Left renal pelvis (tissue), 4 donors: ENCODE measurements at regions not wholly inside any gene's neighbourhood (a gene's known extent, or its start where the extent isn't known, plus 50 kb on each side); places are given as distances from the start of the nearest gene placed in this dataset.

Source experiments
- DNase-seq, 4 donors: peaks; one replicate each; pipeline ENCODE4 v3.0.0-alpha.2; 2013; ENCODE audit warnings: low read depth in 4 of 4, low spot score in 3 of 4

DNA sequence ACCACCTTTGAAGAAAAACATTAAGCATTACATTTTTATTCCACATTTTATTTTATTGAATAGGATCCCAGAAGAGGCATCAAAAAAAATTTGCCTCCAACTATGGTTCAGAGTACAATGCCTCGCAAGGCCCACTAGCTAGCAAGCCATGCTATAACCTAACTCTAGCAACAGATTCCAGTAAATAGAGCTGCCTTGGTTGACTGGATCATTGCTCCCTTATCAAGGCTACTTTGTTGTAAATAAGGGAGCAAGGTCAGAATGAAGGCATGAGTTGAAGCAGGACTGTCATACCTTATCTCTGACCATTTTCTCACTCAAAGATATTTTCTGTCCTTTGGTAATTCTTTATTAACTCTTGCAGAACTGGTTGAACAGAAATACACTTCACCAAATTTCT, 672.6 kb downstream of the EPHA4 start:
- DNase-seq, result no peak

DNA sequence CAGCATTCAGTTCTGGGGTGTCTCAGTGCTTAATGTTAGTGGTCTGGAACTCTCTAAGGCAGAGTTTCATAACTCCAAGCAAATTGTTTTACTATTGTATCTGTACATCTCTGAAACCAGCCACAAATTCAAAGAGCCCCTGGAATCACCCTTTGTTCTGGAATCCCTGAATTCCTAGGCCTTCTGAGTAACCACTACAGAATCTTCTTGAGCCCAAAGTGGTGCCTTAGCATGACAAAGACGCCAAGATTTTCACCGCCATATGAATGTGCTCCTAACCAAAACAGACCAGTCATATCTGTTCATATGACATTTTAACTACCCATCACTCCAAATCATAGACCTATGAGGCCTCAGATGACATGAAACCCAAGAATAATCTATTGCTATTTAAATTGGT, 668.1 kb downstream of the EPHA4 start:
- DNase-seq, result no peak

DNA sequence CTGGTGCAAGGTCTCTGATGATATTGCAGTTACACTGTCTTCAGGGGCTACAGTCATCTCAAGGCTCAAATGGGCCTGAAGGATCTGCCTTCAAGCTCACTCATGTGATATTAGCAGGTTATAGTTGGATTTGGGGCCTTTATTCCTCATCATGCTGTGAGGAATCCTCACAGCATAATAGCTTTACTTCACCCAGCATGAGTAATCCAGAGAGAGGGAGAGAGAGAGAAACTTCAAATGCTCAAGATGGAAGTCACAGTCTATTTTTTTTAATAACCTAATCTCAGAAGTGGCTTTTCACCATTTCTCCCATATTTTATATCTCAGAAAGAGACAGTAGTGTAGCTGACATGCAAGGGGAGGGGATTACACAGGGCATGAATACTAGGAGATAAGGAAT, 658.7 kb downstream of the EPHA4 start:
- no peak for DNase-seq

DNA sequence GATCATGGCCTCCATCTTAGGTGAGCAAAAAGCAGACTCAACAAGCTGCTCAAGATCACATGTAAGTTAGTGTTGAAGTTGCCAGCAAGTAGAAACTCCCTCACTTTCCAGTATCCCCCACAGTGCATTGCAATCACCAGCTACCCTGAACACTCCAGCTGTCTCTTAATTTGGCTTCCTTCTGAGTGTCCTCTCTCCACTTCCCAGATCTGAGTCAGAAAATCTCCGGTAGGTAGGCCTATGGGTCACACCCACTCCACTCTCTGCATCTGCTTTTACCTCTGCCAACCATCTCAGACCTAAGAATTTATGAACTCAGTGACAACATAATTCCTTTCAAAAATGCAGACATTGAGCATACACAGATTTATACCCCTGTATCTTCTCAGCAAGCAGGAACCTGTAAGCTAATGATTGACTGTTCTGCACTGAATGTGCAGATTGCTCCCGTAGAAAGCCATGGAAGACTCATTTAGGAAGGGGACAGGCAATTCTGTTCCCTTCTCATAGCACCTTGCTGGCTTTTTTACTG, 656.9 kb downstream of the EPHA4 start:
- no peak for DNase-seq

DNA sequence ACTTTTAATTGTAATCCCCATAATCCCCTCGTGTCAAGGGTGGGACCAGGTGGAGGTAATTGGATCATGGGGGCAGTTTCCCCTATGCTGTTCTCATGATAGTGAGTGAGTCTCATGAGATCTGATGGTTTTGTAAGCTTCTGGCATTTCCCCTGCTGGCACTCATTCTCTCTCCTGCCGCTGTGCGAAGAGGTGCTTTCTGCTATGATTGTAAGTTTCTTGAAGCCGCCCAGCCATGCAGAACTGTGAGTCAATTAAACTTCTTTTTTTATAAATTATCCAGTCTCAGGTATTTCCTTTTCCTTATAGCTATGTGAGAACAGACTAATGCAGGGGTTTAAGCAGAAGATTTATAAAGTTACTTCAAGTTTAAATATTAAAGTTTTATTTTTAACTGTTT, 655.2 kb downstream of the EPHA4 start:
- DNase-seq, result no peak

DNA sequence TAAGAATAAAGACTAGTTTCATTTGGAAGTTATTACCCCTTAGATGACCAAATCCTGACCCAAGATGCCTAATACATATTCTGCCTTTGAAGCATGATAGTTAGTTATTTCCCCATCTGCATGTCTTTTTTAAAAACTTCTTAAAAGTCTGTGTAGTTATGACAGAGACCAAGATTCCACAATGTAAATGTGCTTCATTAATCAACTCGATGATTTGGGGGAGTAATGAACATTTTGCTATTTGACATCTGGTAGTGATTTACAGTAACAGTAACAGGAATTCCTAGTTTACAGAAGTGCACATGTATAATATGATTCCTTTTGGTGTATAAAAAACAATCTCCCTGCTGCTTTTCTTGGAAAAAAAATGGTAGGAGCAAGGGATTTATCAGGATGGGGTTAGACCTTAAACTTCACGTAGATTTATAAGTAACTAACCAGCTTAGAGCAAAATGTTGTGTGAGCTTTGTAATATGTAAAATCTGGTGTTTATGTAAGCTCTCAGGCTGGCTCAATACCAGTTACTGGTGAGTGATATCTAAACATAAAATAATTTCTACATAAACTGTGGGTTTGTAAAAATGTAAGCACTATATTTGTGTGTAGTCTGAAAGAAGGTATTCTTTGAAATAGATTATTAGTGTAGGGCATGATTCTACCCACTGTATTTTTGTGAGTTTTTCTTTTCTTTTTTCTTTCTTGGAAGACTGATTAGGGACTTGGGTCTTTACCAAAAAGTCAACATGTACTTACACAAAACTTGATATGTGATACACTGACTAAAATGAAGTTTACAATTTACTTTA, 641.6 kb downstream of the EPHA4 start:
- no peak for DNase-seq

DNA sequence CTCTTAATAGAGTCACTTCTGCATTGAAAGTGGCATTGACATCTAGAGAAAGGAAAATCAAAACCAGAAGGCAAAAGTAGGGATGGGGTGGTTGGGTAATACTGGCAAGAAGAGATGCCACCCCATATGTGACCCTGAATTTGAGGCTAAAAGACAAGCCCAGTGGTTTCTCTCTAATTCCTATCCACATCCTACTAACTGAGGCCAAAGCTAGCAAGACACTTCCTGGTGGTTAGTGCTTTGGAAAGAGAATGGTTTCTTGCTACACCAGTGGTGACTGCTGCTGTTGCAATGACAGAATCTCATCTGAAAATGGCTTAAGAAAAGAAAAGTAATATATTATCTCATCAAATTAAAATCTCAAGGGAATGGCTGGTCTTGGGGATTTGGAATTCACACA, 640.6 kb downstream of the EPHA4 start:
- no peak for DNase-seq

DNA sequence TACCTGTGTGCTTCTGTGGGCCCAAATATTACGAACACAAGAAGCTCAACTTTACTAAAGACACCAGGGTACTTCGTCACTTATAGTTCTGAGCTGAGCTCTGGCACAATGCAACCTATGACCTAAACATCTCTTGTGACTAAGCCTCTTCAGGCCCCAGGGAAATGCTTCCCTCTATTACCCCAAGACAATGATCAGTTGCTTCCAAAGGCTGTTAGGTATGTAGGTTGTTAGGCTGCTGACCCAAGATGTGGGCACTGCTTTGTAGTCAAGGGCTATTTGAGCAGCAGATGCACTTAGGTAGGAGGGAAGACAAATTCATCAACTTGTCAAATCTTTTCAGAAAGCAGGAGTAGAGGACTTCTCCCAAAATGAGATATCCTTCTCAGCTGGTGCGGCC, 640.1 kb downstream of the EPHA4 start:
- no peak for DNase-seq

DNA sequence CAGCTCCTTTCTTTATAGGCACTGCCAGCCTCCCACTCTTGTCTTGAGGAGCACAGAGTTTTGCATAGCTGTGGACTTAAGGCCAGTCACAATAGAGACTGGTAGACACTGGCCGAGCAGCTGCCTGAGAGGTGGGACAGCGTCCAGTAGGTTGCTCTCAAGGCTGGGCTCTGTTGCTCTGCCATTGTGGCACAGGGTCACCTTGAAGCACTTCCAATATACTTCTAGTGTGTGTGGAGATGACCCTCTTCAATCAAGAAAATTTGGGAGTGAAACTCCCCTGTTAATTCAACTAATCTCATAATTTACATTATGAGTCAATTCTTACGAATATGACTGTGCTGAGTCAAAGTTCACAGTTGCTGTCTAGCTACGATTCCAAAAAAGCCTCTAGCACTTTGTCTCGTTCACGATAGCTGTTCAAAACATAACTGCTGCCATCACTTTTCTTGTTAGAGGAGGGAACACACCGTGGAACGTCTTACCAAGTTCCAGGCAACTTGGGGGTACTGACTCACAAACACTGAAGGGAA, 636.2 kb downstream of the EPHA4 start:
- DNase-seq, result no peak

DNA sequence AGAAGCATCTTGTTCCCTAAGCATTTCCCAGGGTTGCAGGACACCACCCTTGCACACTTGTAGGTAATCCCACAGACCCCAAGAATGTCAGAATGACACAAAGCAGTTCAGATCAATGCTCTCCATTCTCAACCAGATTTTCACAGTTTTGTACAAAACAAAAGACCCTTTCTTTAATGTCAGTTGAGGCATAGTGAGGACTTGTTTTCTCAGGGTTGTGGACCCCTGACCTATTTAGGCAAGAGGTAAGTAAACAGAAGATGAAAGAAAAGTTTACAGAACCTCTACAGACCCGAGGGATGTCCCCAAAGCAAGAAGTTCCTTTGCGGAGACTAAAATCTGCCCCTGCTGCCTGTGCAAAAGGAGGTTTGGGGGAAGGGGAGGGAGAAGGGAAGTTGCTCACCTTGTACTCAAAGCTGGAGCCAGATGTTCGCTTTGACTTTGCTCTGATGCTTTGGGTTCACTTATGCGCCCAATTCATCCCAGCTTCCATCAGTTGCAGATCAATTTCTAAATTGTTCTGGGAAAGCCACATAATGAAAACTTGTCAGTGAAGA, 635.4 kb downstream of the EPHA4 start:
- no peak for DNase-seq

DNA sequence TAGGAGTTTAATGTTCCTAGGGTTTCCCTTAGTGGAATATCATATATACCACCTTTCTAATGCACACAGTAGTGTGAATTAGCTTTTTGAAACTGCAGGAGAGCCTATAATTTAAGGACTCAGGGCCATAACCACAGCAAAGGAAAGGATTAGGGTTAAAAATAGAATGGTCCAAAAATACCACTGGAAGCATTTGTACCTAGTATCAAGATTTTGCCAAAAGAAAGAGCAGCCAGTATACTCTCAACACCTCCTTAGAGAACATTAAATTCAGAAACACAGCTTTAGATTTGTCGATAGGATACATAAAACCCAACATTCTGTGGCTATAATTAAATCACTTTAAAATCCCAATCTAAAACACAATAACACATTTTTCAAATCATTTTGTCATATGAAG, 634.9 kb downstream of the EPHA4 start:
- no peak for DNase-seq

DNA sequence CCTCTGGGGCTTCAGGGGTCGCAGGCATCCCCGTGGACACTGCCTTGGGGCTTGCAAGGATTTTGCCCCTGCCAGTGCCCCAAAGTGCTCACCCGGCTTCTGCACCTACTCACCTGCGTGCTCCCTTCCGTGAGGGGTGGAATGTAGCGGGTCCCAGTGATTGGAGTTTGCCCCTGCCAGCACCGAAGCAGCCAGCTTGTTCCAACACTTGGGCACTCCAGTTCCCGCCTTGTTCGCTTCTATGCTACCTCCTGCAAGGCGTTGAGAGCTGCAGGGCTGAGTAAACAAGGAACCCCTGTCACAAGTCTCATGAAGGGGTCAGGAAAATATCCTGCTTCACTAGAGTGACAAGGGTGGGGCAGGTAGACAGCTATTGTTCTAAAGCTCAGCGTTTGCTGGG, 631.5 kb downstream of the EPHA4 start:
- no peak for DNase-seq

DNA sequence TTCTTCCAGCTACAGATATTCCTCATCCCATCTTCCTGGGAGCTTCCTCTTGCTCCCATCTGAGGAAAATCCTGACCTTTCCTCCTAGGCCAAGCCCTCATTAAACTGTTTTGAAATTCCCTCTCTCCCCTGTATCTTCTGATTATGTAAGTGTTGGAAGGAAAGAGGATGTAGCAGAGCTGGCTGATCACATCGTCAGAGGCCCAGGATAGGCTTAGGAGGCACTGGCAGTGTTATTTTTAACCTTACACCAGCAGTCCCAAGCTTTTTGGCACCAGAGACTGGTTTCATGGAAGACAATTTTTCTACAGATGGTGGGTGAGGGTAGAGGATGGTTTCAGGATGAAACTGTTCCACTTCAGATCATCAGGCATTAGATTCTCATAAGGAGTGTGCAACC, 630.4 kb downstream of the EPHA4 start:
- no peak for DNase-seq

DNA sequence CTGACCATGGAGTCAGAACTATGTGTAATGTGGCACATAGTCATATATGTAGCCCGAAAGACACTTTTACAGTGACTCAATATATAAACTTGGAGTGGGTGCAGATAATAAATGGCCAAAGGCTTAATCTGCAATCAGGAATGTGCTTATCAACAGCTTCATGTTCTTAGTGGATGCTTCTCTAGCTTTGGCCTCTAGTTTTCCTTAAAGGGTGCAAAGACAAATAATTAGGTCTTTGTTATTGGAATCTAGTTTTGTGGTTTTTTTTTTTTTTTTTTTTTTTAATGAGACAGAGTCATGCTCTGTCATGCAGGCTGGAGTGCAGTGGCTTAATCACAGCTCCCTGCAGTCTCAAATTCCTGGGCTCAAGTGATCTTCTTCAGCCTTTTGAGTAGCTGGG, 625.6 kb downstream of the EPHA4 start:
- no peak for DNase-seq

DNA sequence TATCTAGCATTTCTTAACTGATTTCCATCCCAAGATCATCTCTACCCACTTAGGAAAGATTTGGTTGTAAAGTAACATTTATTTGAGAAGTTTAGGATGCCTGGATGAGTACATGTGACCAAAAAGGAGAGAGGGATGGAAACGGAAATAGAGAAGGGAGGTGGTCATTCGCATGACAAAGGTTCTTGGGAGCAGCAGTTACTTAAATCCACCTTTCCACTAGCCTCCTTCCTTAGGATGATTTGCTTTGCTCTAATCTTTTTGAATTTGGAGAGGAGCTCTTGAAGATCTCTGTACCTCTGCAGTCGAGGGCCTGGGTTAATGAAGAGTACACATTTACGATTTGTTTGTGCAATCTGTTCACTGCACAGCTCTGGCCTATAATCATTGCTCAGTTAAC, 623.5 kb downstream of the EPHA4 start:
- no peak for DNase-seq

DNA sequence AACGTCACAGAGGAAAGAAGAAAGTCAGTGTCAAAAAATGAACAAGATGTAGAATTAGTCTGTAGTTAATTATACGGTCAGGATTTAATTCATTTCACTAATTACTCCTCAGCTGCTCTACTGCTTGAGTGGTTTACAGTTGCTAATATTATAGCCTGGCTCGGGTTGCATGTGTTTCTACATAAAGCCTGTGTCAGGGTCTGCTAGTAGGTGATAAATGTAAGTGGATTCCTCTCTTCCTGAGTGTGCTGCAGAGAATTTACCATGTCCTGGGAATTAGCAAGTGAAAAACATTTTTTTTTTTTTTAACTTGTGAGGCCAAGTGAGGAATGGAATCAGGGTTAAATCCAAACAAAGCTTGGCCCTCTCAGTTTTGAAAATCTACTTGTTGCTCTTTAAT, 622.6 kb downstream of the EPHA4 start:
- no peak for DNase-seq

DNA sequence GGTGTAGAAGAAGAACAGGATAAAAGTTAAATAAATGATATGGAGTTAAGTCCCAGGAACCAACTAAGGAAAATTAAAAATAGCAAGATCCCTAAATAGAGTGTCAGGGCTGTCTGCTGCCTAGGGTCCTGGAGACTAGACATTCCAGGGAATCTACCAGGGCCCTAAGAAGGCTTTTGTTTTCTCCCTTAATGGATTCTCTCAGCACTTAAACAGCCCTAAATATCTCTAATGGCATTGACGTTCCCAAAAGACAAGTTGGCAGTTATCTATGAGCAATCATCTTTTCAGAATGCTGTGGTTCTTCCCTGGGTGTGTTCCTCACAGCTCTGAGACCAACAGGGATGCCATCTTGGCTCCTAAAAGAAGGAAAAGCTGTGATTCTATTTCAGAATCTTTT, 616.3 kb downstream of the EPHA4 start:
- DNase-seq, result no peak

DNA sequence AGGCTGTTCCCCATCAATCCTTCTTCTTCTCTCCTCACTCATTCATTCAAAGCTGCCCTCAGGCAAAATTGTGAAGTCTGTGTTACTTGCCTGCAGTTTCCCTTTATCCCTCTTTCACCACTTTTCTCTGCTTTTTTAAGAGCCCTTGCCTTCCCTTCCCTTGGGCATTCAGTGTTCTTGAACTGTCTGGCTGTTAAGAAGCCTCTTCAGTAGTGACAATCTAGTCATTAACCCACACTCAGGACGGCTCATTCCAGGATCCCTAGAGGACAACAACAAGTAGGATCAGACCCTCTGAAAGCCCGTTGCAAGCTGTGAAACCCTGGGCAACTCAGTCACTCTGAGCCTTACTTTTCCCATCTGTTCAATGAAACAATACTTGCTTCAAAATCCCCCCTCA, 615.7 kb downstream of the EPHA4 start:
- no peak for DNase-seq

DNA sequence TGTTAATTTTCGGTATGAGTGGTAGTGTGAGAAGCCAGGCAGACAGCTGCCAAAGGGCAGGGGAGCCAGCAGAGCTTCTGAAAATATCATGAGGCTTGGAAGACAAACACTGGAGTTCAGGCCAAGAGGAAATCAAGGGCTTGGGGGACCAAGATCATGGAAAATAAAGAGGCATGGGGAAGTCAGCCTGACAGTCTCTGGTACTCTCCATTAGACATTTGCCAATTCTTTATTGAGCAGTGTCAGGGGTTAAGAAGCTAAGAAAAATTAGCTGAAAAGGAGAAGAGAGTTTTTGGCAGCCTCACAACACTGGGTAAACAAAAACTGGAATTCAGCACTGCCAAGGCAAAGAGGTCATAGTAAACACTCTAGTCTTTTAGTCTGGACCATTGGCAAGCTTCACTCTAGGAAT, 612.7 kb downstream of the EPHA4 start:
- DNase-seq, result no peak

DNA sequence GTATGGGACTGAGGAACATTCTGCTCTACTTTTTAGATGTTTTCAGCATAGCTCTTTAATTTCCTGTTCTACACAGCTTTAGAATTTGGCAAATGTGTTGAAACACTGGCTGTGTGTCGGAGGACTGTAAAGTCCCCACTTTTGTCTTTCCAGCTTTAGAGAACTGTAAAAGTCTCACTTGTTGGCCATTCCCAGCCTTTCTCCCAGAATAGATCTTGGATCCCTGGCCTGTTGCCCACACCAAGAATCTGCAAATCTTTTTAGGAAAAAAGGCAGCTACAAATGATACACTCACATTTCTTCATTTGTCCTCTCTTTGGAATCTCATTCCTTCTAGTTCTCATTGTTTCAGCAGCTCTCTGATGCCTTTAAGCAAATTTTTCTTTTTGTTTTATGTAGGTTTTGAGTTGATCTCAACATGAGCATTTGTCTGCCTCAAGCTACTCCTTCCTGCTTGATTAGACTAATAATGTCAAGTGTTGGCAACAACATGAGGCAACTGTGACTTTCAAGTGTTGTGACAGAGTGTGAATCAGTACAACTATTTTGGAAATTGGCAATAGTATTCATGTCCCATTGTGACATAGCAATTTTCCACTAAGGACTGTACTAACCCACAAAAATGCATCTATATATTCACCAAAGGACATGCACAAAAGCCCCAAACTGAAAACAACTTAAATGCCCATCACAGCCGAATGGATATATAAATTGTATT, 610.8 kb downstream of the EPHA4 start:
- DNase-seq, result no peak

DNA sequence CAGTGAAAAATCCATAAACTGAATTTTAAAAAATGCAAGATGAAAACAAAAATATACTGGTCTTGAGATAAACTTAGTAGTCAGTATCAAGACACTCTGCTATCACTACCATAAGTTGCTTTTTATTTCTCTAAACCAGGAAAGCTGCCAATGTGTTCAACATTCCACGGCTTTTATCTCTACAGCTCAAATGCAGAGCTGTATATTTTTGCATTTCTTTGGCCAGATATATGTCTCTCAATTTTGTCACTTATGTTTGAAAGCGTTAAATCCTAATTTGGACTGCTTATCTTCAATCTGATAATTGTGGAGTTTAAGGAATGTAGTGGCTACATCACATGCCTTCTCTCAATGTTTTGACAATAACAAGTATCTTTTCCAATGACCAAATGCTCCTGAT, 609.5 kb downstream of the EPHA4 start:
- no peak for DNase-seq

DNA sequence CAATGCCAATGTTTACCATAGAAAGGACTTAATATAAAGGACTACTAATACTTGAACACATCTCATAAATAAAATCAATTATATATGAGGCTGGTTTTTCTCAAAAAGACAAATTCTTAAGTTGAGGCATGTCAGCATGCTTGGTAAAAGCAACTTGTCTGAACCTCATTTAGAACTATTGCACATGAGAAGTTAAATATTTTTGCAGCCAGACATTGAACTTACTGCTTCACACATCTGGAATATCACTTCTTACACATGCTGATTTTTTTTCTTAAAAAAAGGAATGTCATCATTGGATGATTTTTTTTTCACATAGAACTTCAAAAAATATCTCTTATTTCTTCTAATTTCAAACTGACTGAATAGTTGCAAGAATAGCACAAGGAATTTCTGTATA, 609.0 kb downstream of the EPHA4 start:
- no peak for DNase-seq
